ENCODE measurements at regions not wholly inside any gene's neighbourhood (a gene's known extent, or its start where the extent isn't known, plus 50 kb on each side); places are given as distances from the start of the nearest gene placed in this dataset.

DNA sequence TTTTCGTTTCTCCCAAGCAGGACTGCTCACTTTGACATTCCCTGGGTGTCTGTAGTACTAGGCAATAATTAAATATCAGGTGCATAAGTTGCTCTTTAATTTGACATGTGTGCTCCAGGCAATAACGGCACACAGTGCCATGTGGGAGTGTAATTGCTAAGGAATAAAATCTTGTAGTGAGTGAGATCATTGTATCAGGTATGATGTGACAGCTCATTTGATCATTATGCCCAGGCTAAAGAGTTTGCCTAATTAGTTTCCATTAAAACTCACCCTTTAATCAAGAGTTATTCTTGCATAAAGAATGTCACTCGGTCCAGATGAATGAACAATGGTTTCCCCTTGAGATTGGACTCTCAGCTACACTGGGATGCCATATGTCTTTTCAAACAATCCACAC, 220.0 kb downstream of the INSC start:
- TF ChIP-seq POLR2AphosphoS5 (IDR thresholded peaks at IDR 0.05) = no peak
- TF ChIP-seq, protein P1, sequence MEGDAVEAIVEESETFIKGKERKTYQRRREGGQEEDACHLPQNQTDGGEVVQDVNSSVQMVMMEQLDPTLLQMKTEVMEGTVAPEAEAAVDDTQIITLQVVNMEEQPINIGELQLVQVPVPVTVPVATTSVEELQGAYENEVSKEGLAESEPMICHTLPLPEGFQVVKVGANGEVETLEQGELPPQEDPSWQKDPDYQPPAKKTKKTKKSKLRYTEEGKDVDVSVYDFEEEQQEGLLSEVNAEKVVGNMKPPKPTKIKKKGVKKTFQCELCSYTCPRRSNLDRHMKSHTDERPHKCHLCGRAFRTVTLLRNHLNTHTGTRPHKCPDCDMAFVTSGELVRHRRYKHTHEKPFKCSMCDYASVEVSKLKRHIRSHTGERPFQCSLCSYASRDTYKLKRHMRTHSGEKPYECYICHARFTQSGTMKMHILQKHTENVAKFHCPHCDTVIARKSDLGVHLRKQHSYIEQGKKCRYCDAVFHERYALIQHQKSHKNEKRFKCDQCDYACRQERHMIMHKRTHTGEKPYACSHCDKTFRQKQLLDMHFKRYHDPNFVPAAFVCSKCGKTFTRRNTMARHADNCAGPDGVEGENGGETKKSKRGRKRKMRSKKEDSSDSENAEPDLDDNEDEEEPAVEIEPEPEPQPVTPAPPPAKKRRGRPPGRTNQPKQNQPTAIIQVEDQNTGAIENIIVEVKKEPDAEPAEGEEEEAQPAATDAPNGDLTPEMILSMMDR (IDR thresholded peaks at IDR 0.05 in 8 of 11, conservative IDR thresholded peaks at IDR 0.05 in 3 of 11) = no peak
